ENCODE measurements at regions not wholly inside any gene's neighbourhood (a gene's known extent, or its start where the extent isn't known, plus 50 kb on each side); places are given as distances from the start of the nearest gene placed in this dataset.

GRCh38 chr22:48581205-48581766, 1246.4 kb downstream of the BRD1 start:
- Histone ChIP-seq H3K27me3 (ENCODE audit: control insufficient read depth in 1 of 2, insufficient read depth in 2 of 2, low read length in 2 of 2) (peaks cover 0 to 2% of the 10 kb centered on the region in 2 experiments; a peak in 1 of 5 replicates), H3K36me3 (replicated peaks in 1 of 2; ENCODE audit: control insufficient read depth in 1 of 2, insufficient read depth in 2 of 2, low read length in 2 of 2) (no peaks in the 10 kb centered on the region), H3K4me2 (ENCODE audit: low read depth, low read length) (no peak overlapping the region), H3K4me3 (replicated peaks in 1 of 3; ENCODE audit: insufficient read depth in 1 of 3, low read depth in 2 of 3, low read length in 3 of 3) (no peak overlapping the region), H4K20me1 (ENCODE audit: insufficient read depth, low read length) (peaks cover 3% of the 10 kb centered on the region; the same call in 1 of the 2 replicates), H3K9ac (ENCODE audit: insufficient read depth, low read depth, low read length) (no peak overlapping the region), H3K79me2 (ENCODE audit: insufficient read depth, low read length) (no peaks in the 10 kb centered on the region), H3K4me1 (ENCODE audit: insufficient read depth, low read length) (peaks cover 37% of the 10 kb centered on the region), H3K9me3 (ENCODE audit: low read length) (no peaks in the 10 kb centered on the region), H2AFZ (ENCODE audit: low read length) (no peak overlapping the region), H3K27ac (ENCODE audit: extremely low read length, insufficient read depth, low read length) (no peak overlapping the region)
- CTCF ChIA-PET (ENCODE audit: low intra/inter-chr PET ratio, low total read pairs): no interaction called here
- no TSS peak for BruUV-seq (replicated peaks)
- intact Hi-C loops (cut with micrococcal nuclease; ENCODE audit: unreplicated experiment): no loop called here
- FAIRE-seq (no peak), ATAC-seq (no peak), DNase-seq (ENCODE audit: low spot score) (no peak)
- POLR2A ChIA-PET: no interaction called here
- 75% methylated on average over 14 of the region's 23 CpGs for WGBS (ENCODE audit: low lambda C conversion rate)
- in situ Hi-C loops (cut with HindIII; ENCODE audit: extremely low pct_ligation_motif_present, low pct_unique_long_range_greater_than_20kb): no loop called here
- TF ChIP-seq SETDB1 (CRISPR knock-in tag; IDR thresholded peaks at IDR 0.05; ENCODE audit: borderline replicate concordance): no peak
- TF ChIP-seq MAFK (conservative IDR thresholded peaks at IDR 0.05 in 1 of 2, IDR thresholded peaks at IDR 0.05 in 1 of 2; ENCODE audit: low read length in 2 of 2): no peak
- TF ChIP-seq EEA1 (CRISPR knock-in tag; IDR thresholded peaks at IDR 0.05; ENCODE audit: borderline replicate concordance): no peak
- no peak for TF ChIP-seq ATF1 (CRISPR knock-in tag; IDR thresholded peaks at IDR 0.05)
- TF ChIP-seq, protein P1, sequence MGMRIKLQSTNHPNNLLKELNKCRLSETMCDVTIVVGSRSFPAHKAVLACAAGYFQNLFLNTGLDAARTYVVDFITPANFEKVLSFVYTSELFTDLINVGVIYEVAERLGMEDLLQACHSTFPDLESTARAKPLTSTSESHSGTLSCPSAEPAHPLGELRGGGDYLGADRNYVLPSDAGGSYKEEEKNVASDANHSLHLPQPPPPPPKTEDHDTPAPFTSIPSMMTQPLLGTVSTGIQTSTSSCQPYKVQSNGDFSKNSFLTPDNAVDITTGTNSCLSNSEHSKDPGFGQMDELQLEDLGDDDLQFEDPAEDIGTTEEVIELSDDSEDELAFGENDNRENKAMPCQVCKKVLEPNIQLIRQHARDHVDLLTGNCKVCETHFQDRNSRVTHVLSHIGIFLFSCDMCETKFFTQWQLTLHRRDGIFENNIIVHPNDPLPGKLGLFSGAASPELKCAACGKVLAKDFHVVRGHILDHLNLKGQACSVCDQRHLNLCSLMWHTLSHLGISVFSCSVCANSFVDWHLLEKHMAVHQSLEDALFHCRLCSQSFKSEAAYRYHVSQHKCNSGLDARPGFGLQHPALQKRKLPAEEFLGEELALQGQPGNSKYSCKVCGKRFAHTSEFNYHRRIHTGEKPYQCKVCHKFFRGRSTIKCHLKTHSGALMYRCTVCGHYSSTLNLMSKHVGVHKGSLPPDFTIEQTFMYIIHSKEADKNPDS (CRISPR knock-in tag; IDR thresholded peaks at IDR 0.05): no peak
- TF ChIP-seq ZNF350 (CRISPR knock-in tag; IDR thresholded peaks at IDR 0.05; ENCODE audit: borderline replicate concordance, low read depth): no peak
- no peak for TF ChIP-seq ARID2 (CRISPR knock-in tag; IDR thresholded peaks at IDR 0.05; ENCODE audit: borderline replicate concordance)
- TF ChIP-seq LBX2 (CRISPR knock-in tag; IDR thresholded peaks at IDR 0.05; ENCODE audit: borderline replicate concordance): no peak
- no peak for TF ChIP-seq RNF2 (conservative IDR thresholded peaks at IDR 0.05; ENCODE audit: low read depth)
- no peak for TF ChIP-seq JUND (CRISPR knock-in tag; IDR thresholded peaks at IDR 0.05)
- no peak for TF ChIP-seq SRF (IDR thresholded peaks at IDR 0.05; ENCODE audit: low read depth, low read length)
- no peak for TF ChIP-seq ZNF282 (IDR thresholded peaks at IDR 0.05; ENCODE audit: partially characterized antibody)
- no peak for TF ChIP-seq DZIP1 (CRISPR knock-in tag; IDR thresholded peaks at IDR 0.05)
- TF ChIP-seq, protein P2, sequence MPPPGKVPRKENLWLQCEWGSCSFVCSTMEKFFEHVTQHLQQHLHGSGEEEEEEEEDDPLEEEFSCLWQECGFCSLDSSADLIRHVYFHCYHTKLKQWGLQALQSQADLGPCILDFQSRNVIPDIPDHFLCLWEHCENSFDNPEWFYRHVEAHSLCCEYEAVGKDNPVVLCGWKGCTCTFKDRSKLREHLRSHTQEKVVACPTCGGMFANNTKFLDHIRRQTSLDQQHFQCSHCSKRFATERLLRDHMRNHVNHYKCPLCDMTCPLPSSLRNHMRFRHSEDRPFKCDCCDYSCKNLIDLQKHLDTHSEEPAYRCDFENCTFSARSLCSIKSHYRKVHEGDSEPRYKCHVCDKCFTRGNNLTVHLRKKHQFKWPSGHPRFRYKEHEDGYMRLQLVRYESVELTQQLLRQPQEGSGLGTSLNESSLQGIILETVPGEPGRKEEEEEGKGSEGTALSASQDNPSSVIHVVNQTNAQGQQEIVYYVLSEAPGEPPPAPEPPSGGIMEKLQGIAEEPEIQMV (CRISPR knock-in tag; IDR thresholded peaks at IDR 0.05; ENCODE audit: low read depth): no peak
- TF ChIP-seq TBX3 (IDR thresholded peaks at IDR 0.05; ENCODE audit: borderline replicate concordance): no peak
- no peak for TF ChIP-seq DRAP1 (CRISPR knock-in tag; IDR thresholded peaks at IDR 0.05)
- TF ChIP-seq ATF2 (CRISPR knock-in tag; IDR thresholded peaks at IDR 0.05): no peak

Data from HepG2 (cell line).